GM18507 (cell line): ENCODE measurements at regions not wholly inside any gene's neighbourhood (a gene's known extent, or its start where the extent isn't known, plus 50 kb on each side); places are given as distances from the start of the nearest gene placed in this dataset.

ENCODE experiments used
- DNase-seq: peaks from one replicate; pipeline ENCODE4 v3.0.0; 2011; ENCODE audit warnings: low read depth; ENCODE audit not compliant: insufficient read length; ENCODE audit errors: extremely low spot score
- FAIRE-seq: peaks from 2 replicates; lab custom pipeline; 2011; peaks lifted over from hg19 to GRCh38; lab: Jason Lieb, UNC

DNA sequence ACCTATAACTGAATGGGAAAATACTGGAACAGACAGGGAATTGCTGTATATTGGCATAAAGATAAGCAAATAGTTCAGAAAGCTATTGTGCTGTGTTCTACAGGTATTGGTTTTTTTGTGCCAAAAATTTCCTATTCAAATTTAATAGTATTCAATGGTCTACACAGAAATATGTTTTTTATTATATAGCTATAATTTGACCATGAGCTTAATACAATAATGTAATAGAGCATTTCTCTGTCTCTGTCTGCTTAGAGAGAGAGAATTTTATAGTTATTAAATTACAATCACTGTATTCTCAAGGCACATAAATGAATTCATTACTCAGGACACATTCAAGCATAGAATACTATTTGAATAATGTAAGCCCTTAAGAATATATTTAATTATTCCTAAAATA, 62.3 kb upstream of the FZD8 start:
- FAIRE-seq (no peak), DNase-seq (no peak)

DNA sequence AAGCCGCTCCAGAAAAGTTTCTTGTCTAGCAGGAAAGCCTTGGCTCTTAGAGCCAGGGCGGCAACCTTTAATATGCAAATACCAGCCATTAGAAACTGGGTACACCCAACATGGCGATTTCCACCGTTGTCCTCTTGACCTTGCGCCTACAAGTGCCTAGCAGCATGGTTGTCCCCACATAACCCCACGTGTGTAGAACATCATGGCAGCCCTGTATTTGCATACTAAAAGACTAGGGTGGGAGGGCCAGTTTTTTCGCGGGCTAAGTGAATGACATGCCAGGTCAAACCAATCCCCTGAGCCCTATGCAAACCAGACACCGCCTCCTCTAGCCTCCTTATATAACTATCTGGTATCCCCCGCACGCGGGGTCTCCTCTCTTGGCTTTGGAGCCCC, 58.4 kb upstream of the FZD8 start:
- no peak for FAIRE-seq
- DNase-seq: no peak

DNA sequence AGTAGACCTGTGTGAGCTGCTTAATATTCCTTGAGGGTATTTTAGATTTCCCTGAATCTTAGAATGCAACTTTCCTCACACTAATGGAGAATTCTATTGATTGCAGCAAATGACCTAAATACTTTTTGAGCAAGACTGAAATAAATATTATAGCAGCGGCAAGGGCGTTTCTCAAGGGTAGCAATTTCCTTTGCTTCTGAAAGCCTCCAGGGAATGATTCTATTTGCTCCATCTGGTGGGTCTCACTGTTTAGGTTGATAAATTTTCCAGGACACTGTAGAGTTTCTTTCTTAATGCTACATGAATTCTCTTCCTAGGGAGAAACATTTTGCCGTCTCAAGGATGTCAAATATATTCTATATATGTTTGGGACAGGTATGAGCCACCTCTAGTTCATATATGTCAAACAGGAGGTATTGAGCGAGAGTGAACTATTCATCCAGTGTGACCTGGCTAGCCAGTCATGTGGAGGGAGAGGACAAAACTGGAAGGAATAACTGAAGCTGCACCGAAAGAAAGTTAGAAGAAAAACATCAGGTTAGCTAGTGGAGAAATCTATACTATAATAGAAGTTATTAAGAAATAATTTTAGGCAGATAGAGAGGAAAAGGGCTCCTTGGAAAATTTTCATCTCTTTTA, 57.9 kb upstream of the FZD8 start:
- FAIRE-seq (no peak), DNase-seq (no peak)

DNA sequence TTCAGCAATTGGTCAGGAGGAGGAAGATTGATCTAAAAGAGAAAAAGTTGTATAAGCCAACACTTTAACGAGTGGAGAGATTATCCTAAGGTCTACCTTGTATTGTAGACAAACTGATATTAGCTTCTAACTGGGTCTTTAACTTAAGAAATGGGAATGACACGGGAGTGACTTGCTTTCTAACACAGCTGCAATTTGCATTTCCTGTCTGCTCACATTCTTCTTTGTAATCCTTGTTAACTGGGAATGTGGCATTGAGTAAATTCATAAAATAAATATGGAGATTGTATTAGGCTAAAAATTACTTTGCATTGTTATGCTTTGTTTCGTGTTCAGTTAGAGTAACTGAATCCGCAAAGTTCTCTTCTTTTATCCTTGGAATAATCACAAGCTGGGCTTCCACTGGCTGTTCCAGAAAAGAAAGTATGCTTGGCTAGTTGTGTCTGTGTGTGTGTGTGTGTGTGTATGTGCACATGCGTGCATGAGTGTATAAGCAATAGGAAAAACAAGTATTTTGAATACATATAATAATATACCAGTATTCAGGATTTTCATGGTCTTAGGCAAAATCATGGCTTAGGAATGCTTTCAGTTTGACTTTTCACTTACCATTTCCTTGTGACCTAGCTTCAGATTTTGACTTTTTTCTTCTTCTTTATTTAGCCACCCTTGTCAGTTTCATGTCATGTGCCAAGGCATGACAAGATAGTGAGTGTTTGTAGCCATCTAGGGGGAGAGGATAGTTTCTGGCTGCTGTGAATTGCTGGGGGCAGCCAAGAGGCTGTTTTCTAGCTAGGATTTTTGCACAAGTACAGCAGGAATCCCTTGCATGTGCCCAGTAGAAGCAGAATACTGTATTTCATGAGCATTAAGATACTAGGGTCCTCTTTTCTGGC, 54.5 kb upstream of the FZD8 start:
- no peak for FAIRE-seq
- DNase-seq: no peak

DNA sequence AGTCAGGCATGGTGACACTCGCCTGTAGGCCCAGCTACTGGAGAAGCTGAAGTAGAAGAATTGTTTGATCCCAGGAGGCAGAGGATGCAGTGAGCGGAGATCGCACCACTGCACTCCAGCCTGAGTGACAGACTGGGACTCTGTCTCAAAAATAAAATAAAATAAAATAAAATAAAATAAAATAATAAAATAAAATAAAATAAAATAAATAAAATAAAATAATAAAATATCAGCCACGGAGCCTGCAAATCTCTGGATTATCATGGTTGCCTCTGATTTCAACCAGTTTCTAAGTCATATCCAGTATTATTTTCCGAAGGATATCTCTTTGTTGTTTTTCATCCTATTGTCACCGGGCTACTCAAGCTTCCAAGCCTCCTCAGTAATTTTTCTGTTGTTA, 51.7 kb upstream of the FZD8 start:
- FAIRE-seq (no peak), DNase-seq (no peak)
